Suppressor macrophage (primary cell): ENCODE measurements at regions not wholly inside any gene's neighbourhood (a gene's known extent, or its start where the extent isn't known, plus 50 kb on each side); places are given as distances from the start of the nearest gene placed in this dataset.

ENCODE experiments used
- DNase-seq, 4 experiments: peaks; one replicate each; pipeline ENCODE4 v3.0.0-alpha.2; 2020 to 2022

DNA sequence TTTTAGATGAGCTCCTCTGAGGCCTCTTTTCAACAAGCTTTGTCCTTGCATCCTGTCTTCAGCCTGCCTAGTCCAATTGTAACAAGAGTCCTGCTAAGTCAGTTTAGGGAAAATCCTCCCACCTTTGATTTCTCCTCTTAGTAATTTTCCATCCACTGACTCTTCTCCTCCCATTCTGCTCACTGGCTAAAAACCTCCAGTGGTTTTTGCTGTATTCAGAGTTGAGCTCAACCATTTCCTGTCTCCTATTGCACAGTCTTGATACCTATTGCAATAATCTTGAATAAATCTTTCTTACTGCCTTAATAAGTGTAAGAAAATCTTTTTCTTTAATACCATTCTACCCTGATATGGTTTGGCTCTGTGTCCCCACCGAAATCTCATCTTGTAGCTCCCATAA, 117.8 kb upstream of the ENPP6 start:
- DNase-seq = no peak

DNA sequence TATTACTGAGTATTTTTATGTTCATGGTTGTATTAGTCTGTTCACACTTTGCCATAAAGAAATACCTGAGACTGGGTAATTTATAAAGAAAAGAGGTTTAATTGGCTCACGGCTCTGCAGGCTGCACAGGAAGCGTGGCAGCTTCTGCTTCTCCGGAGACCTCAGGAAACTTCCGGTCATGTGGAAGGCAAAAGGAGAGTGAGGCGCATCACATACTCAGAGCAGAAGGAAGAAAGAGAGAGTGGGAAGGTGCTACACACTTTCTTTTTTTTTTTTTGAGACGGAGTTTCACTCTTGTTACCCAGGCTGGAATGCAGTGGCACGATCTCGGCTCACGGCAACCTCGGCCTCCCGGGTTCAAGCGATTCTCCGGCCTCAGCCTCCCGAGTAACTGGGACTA, 115.8 kb upstream of the ENPP6 start:
- DNase-seq = peak; percentile 34 to 80 (median 76)

DNA sequence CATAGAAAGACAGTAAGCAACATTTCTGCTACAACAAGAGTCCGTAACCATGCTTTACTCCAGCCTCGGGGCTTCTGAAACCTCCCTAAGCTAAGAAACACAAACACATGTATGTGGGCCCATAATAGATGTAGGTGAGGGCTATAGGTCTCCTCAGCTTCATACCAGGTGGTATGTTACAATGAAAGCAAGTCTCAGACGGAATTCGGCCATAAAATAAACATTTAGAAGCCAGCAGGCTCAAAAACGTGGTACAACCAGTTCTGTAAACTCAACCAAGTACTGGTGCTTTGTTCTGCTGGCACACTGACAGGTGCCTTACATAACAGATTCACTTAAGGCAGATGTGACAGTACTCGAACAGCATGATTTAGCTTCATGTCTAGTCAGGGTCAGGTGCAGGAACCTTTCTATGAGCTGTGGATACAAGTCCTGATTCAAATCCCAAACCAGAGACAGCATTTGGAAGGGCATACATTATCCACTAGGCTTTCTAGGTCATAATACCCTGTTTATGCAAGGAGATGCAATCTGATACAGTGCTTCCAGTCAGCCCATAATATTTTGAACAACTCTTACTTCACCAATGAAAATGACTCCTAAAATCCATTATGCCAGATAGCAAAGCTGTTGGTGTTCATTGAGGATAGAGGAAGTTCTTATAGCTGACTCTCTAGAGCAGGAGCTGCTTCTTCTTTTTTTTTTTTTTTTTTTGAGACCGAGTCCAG, 113.8 kb upstream of the ENPP6 start:
- DNase-seq = peak; percentile 59 to 91 (median 78)

DNA sequence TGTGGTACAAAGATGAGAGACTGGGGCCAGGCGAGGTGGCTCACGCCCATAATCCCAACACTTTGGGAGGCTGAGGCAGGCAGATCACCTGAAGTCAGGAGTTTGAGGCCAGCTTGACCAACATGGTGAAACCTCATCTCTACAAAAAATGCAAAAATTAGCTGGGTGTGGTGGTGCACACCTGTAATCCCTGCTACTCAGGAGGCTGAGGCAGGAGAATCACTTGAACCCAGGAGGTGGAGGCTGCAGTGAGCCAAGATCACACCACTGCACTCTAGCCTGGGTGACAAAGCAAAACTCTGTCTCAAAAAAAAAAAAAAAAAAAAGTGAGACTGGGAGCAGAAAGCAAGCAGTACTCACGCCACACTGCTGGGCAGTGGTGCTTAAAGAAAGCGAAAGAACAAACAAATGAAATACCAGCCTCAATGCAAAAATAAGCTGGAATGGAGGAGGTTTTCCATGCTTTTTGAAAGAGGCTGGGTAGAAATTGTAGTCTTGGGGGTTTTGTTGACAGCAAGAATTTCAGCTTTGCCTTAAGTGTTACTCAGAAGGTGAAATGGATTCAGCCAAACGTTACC, 112.9 kb upstream of the ENPP6 start:
- peak in 3 of 4 experiments; percentile 32 to 53 (median 41) for DNase-seq

DNA sequence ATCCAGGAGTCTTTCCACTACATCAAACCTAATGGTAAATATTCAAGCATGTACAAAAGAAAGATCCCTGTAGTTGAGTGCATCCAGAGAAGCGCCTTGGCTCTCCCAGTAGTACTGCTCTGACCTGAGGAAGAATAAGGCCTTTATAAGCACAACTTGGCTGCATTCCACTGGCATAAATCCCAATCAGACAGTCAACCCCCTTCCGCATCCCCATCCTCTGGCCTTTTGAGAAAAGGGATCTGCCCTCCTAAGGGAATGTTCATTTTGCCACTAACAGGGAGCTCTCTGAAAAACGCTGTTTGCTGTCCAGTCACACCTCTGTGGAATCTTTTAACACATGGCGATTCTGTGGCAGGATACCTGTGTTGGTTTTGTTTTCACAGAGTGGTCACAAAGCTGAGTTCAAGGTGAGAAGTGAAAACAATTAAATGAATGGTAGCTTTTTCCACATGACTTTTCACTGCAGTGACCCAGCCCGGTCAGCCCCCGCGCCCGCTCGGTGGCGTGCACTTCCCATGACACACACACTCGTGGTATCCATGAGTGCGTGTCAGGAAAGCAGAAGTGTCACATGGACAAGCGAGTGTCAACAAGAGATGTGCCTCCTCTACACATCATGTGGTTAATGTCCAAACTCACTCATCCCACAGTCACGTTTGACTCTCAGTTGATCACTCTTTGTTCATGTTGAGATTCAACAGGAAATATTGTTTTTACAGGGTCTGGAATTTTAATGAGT, 112.2 kb upstream of the ENPP6 start:
- peak; percentile 92 to 98 (median 97) for DNase-seq

DNA sequence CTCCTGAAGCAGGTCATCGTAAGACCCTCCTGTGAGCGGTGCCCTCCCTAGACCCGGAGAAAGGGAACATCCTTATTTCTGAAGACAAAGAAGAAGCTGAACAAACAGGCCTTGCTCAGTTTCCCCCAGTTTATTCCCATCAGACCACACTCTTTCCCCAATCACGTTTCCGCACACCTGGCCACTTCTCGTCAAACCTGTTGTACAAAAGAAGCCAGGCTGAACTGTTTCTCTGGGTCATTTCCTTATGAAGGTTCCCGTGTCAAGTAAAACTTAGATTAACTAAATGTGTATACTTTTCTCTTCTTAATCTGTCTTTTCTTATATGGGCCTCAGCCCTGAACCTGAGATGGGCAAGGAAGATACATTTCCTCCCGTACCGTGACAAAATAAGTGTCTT, 111.6 kb upstream of the ENPP6 start:
- no peak for DNase-seq

DNA sequence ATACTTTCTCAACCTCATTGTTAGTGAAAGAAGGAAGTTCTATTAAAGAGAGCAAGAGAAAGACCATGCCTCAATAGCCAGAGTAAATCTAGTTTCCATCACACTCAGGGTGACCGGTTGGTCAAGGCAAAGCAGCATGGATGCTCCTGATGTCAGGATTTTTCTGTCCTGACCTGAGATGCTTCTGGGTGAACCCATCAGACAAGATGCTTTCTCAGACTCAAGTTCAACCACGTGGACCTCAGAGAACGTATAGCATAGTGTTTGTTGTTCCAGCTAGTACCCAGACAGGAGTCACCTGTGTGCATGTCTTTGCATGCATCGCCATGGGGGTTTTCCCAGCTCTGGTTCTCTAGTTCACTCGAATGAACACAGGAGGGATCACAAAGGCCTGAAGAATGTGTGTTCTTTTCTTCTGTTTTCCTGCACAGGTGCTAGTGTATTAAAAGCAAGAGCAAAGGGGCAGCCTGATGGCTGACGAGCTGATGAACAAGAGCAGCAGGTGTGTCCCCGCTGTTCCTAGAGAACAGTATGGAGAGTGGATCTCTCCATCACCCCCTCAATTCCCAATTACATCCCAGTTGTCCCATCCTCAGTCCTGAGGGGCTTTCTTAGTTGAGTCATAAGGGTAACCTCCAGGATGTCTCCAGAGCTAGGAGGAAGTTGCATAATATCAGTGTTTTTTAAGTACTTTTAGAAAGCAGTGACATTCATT, 110.5 kb upstream of the ENPP6 start:
- peak in 3 of 4 experiments; percentile 55 to 76 (median 72) for DNase-seq

DNA sequence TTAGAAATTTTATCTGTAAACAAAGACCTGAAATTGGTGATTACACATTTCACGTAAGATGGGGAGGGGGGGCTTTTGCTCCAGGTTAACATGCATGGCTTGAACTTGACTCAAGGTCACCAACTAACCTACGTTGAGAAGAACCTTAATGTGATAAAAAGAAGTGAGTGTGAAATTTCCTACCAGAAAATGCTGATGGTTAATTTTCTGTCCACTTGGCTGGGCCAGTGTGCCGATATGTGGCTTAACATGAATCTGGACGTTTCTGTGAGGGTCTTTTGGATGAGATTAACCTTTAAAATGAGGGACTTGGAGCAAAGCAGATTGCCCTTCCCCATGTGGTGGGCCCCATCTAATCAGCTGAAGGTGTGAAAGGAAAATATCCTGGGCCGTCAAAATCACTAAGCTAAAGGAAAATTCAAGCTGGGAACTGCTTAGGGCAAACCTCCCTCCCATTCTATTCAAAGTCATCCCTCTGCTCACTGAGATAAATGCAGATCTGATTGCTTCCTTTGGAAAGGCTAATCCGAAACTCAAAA, 107.3 kb upstream of the ENPP6 start:
- DNase-seq = no peak

DNA sequence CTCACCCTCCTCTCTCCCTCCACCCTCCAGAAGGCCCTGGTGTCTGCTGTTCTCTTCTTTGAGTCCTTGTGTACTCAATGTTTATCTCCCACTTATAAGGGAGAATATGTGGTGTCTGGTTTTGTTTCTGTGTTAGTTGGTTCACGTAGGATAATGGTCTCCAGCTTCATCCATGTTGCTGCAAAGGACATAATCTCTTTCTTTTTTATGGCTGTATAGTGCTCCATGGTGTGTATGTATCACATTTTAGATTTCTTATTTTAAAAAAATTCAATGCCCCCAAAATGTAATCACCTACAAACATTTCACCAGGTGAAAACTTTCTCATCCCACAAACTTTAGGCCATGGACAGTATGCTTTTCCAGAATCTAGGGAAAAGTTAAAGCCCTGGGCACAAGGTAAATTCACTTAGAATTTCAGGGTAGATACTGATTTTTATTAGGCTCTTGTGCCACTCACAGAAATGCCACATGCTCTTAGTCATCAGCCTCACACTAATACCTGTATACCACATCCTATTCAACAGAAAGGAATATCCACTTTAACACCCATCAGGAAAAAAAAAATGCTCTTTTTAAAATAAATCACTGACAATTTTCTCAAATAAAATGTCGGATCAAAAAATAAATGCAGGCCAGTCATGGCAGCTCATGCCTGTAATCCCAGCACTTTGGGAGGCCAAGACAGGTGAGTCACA, 104.8 kb upstream of the ENPP6 start:
- DNase-seq = no peak

DNA sequence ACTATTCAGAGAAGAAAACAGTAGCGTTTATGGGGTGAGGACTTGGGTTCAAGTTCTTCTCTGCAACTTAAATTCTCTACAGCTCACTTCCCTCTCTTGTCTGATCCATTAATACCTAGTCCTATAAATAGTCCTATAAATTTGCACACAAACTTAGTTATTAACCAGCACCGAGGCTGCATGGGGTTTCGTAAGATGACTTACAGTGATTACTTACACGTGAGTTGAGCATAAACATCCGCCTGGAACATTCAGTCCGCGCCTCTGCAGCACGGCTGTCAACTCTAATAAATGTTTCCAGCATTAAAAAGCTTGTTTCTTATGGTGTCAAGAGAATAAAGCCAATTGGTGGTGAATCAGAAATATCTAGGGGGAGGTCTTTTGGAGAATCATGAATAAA, 103.0 kb upstream of the ENPP6 start:
- no peak for DNase-seq

DNA sequence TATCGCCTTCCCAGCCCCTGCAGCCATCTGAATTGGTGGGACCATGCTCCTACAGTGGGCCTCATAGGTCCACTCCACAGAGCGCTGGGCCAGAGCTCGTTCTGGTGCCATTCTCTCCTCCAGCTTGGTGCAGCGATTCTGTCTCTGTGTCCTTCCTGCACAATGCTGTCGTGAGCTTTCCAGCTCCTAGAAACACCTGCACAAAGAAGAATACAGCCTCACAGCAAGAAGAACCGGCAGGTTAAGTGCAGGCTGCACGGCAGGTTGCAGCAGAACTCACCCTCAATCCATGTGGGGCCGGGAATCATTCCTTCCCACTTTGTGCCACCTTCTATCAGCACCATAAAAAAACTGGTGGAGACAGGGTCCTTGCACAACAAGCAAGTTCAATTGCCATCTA, 101.2 kb upstream of the ENPP6 start:
- no peak for DNase-seq

DNA sequence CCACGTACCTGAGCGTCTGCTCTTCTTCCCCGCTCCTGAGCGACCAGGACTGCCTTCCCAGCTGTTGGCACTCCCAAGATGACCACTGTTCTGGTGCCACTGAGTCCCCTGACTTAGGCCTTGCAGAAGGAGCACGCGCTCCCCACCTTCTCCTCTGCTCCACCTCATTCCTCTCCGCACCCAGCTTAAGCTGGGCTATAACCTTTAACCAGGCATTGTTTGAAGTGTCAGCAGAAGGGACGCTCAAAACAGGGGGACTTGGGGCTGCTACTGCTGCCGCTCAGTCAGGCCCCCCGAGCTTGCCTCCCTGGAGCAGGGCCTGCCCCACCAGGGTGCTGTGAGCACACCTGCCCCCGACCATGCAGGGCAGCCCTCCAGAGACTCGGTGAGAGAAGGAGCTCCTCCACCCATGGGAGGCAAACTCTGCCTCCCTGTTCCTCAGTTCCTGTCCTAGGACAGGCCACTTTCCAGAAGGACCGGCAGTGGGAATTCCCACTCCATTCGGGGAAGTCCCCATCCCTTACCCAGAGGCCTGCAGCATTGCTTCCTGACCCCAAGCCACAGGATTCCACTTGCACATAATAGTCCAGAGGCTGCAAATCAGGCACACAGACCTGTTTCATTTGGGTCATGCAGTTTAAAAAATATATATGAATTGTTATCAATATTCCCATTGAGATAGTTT, 99.7 kb upstream of the ENPP6 start:
- no peak for DNase-seq

DNA sequence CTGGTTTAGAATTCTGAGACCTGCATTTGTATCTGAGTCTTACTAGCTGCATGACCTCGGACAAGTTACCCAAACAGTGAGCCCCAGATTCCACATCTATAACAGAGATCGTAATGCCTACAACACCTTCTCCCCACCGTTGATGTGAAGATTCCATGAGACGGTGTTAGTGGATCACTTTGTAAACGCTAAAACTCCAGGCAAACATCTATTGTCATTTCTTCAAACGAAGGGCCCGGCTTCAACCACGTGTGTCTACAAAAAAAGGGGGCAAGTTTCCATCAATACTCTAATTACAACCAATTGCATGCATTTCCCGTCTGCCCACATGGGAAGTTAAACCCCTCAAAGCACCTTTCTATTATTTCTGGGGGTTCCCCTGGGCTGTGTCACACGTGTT, 99.1 kb upstream of the ENPP6 start:
- no peak for DNase-seq

DNA sequence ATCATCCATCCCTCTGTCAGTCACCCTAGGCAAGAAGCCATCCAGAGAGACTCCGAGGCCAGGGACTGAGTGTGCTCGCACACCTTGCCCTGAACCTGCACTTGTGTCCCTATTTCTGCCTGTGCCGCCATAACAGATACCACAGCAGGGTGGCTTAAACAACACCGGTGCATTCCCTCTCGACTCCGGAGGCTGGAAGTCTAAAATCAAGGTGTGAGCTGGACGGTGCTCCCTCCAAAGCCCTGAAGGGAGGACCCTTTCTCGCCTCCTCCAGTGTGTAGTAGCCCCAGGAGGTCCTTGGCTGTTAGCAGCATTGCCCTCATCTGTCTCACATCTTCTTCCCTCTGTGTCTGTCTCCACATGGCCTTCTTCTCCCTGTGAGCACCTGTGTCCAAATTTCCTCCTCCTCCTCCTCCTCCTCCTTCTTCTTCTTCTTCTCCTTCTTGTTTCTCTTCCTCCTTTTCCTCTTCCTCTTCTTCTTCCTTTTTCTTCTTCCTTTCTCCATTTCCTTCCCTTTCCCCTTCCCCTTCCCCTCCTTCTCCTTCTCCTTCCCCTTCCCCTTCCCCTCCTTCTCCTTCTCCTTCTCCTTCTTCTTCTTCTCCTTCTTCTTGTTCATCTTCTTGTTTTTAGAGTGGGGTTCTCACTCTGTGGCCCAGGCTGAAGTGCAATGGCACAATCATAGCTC, 98.1 kb upstream of the ENPP6 start:
- DNase-seq = no peak

DNA sequence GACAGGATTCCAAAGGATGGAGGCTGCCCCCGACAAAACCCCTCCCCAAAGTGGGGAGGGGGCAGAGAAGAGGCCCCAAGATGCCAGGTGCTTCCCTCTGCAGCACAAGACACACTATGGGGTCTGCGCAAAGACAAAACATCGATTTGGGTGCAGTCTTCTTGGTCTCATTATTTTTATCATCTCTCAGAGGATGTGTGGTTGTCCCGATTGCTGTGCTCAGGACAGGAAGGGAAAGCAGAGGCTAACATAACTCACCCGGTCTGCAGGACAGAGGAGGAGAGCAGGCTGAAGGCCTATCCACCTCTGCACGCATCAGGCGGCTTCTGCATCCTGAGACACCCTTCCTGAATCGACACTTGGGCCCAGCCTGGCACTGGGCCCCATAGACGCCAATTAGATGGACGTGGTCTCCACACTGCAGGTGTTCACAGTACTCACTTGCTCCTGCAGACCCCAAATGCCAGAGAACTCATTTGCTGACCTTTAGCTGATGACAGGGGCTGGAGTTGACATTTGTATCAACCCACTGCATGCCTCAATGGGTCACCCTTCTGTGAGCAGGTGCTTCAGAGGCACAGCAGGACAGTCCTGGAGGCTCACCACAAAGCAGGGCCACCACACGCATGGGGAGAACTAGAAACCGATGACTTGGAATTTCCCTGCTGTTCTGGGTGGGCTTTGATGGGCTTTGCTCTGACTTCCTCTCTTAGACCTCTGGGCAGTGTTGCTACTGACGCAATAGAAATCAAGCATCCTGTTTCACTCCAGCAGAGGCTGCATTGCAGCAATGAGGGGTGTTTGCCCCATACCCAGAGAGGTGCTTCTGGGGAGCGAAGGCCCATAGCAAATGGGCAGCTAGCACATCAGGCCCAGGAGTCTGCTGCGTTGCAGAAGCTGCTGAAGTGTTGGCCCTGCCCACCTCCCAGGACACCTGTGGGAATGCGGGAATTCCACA, 96.3 kb upstream of the ENPP6 start:
- peak; percentile 78 to 91 (median 86) for DNase-seq

DNA sequence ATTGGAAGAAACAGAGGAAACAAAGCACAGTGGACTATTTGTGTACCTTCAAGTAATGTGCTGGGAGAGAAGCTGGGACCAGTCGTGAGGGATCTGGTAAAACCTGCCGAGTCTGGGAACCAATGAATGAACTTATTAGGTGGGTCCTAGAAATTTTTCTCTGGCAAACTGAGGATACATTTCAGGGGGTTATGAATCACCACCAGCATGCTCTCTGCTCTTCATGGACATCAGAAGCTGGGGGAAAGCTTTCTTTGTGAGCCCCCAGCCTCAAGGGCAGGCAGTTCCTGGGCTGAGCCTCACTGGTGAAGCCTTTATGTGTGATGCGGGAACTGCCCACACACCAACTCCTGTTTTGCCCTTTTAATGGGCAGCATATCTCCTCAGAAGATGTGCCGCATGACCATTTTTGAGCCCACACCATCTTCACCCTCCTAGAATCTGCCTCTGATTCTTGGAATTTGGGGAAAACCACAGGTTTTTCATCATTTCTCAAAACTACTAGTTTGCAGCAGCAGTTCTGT, 95.4 kb upstream of the ENPP6 start:
- DNase-seq = no peak

DNA sequence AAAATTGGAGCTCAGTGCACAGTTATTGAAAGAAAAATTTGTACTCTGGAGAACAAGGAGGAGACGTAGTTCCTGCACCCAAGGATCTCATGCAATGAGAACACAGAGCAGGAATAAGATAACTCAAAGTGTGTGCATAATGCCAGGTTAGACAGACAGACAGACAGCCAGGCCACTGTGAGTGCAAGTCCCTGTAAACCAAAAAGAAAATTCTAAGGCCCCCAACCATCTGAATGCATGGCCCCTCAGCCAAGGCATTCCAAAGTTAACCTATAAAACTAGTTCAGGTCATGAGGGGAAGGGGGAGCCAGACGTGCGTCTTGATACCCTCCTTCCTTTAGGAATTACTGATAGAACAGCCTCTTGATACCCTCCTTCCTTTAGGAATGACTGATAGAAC, 94.5 kb upstream of the ENPP6 start:
- DNase-seq = no peak

DNA sequence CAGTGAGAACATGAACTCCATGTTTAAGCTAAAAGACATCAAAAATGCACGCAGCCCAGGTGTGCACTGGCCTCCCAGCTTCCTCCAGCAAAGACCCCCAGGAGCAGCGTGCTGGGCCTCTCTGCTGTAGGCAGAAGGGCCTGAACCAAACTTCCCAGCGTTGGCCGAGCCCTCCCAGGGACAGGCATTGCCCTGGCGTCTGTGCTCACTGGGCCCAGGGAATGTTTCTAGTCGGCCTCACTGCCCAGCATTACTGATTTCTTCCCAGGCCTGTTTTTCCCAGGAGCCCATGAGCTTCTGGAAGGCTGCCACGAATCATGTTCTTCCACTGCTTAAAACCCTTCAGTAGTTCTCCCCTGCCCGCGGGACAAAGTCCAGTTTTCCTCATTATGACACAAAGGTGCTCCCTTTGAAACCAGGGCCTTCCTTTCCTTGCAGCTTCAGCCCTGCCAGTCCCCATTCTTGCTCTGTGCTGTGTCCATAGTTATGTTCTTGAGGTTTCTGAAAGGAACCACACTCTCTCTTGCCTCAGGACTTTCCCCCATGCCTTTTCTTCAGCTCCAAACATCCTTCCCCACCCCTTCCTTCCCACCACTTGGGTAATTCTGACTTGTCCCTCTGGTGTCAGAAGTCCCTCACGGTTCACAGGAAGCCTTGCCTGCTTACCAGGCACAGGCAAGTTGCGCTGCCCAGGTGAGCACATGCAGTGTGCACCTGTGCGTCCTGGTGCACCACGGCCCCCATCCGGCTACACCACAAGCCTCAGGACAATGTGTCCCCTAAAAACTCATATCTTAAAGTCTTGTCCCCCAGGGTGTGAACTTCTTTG, 93.4 kb upstream of the ENPP6 start:
- peak in 1 of 4 experiments; percentile 27 for DNase-seq

DNA sequence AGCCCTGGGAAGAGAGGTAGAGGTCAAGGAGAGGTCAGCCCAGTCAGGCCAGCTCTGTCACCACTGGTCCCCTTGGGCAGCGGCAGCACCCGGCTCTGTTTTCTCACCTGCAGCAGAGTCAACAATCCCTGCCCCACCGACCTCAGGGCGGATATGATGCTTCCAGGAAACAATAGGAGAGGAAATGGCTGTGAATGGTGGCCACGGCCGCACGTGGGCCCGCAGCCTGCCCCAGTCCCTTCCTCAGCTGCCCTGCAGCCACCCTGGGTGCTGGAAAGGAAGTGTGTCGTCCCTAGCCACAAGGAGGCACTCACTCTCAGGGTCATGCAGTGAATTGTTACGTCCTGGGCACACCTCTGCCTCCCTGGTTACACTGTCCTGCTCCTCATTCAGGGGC, 92.5 kb upstream of the ENPP6 start:
- DNase-seq = peak; percentile 31 to 57 (median 52)
